GM23248 (cell line): ENCODE measurements at regions not wholly inside any gene's neighbourhood (a gene's known extent, or its start where the extent isn't known, plus 50 kb on each side); places are given as distances from the start of the nearest gene placed in this dataset.

Experiments used
- EZH2 ChIP-seq: fragments of 200-600 bp; sonication (generic); IDR thresholded peaks from 2 replicates; pipeline ENCODE4 v1.6.1; 2018; ENCODE audit warnings: antibody characterized with exemption, mild to moderate bottlenecking; ENCODE audit not compliant: insufficient read depth, poor library complexity, severe bottlenecking
- EZH2phosphoT487 ChIP-seq: fragments of 200-600 bp; sonication (generic); IDR thresholded peaks from 2 replicates; pipeline ENCODE4 v1.6.1; 2018; ENCODE audit warnings: antibody characterized with exemption, moderate library complexity, mild to moderate bottlenecking, low read depth; ENCODE audit not compliant: insufficient read depth

DNA sequence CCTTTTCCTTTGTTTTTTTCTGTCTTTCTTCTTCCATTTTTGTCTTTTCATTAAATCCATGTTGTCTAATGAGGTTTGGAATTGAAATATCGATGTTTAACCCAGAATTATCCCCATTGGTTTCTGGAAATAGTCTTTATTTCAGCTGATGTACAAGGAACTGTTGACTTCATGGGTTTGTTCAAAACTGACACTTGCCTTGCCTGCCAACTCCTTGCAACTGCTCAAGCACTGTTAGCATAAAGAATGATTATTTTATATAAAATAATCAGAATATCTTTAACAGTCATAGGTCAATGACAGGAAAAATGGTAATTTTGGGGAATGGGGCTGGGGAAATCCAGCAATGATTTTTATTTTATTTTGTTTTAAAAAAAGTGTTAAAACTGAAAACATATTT lies 359.6 kb upstream of the LCORL start:
- no peak for TF ChIP-seq EZH2
- TF ChIP-seq EZH2phosphoT487 = no peak
